ENCODE measurements at regions not wholly inside any gene's neighbourhood (a gene's known extent, or its start where the extent isn't known, plus 50 kb on each side); places are given as distances from the start of the nearest gene placed in this dataset.
"Not testable (repeated sequence)": the region's sequence is repeated elsewhere in the genome, so short reads cannot be mapped to it uniquely, and the experiment has no call there.

GRCh38 chr5:81829242-81829641, 78.3 kb upstream of the SSBP2 start:
- Histone ChIP-seq H3K27ac (ENCODE audit: low read length) (no peak overlapping the region), H3K4me3 (ENCODE audit: low read length) (no peak overlapping the region), H3K4me1 (ENCODE audit: control insufficient read depth, insufficient read depth, low read length) (no peaks in the 10 kb centered on the region), H3K9me3 (ENCODE audit: control insufficient read depth, low read length) (no peaks in the 10 kb centered on the region), H3K27me3 (ENCODE audit: control insufficient read depth, insufficient read depth) (no peaks in the 10 kb centered on the region)
- intact Hi-C loops (cut with DNase I), result no loop called here
- ATAC-seq (no peak), DNase-seq (peak in 1 of 3 donors; percentile 45)
- WGBS, result 69% methylated on average over 5 of the region's 5 CpGs

- intact Hi-C loops (cut with DNase I), result no loop called here
- no peak for ATAC-seq
Observed at GRCh38 chr5:81827500-81827899, 76.6 kb upstream of the SSBP2 start.

GRCh38 chr5:81826128-81826527, 75.2 kb upstream of the SSBP2 start:
- Histone ChIP-seq H3K27ac (ENCODE audit: low read length) (no peak overlapping the region), H3K9me3 (ENCODE audit: control insufficient read depth, low read length) (no peaks in the 10 kb centered on the region), H3K4me1 (ENCODE audit: control insufficient read depth, insufficient read depth, low read length) (no peaks in the 10 kb centered on the region), H3K27me3 (ENCODE audit: control insufficient read depth, insufficient read depth) (no peaks in the 10 kb centered on the region), H3K4me3 (ENCODE audit: low read length) (no peak overlapping the region)
- DNase-seq, result no peak
- intact Hi-C loops (cut with DNase I), result no loop called here
- WGBS, result 54% methylated on average over 2 of the region's 2 CpGs
- ATAC-seq, result no peak

More at GRCh38 chr5:81827500-81827899, 76.6 kb upstream of the SSBP2 start:
- H3K4me1 ChIP-seq (ENCODE audit: control insufficient read depth, insufficient read depth, low read length), result no peaks in the 10 kb centered on the region
- H3K27ac ChIP-seq (ENCODE audit: low read length), result no peak overlapping the region
- no peak for DNase-seq
- H3K27me3 ChIP-seq (ENCODE audit: control insufficient read depth, insufficient read depth), result no peaks in the 10 kb centered on the region
- no peak overlapping the region for H3K4me3 ChIP-seq (ENCODE audit: low read length)
- 90% methylated on average over 1 of the region's 1 CpG for WGBS
- no peaks in the 10 kb centered on the region for H3K9me3 ChIP-seq (ENCODE audit: control insufficient read depth, low read length)

- Histone ChIP-seq H3K4me3 (ENCODE audit: low read length) (no peak overlapping the region), H3K27ac (ENCODE audit: low read length) (no peak overlapping the region), H3K4me1 (ENCODE audit: control insufficient read depth, insufficient read depth, low read length) (no peaks in the 10 kb centered on the region), H3K9me3 (ENCODE audit: control insufficient read depth, low read length) (no peaks in the 10 kb centered on the region), H3K27me3 (ENCODE audit: control insufficient read depth, insufficient read depth) (no peaks in the 10 kb centered on the region)
- intact Hi-C loops (cut with DNase I), result no loop called here
- DNase-seq (peak; percentile 61 to 81 (median 79)), ATAC-seq (peak; percentile 76 to 85)
- 24% methylated on average over 3 of the region's 3 CpGs for WGBS
Observed at GRCh38 chr5:81825237-81825636, 74.3 kb upstream of the SSBP2 start.

- H3K4me1 ChIP-seq (ENCODE audit: control insufficient read depth, insufficient read depth, low read length); H3K4me3 ChIP-seq (ENCODE audit: low read length); H3K9me3 ChIP-seq (ENCODE audit: control insufficient read depth, low read length); H3K27ac ChIP-seq (ENCODE audit: low read length); intact Hi-C loops (cut with DNase I); H3K27me3 ChIP-seq (ENCODE audit: control insufficient read depth, insufficient read depth); ATAC-seq; DNase-seq: not testable (repeated sequence)
- WGBS, result 96% methylated on average over 24 of the region's 24 CpGs
Observed at GRCh38 chr5:81823736-81824135, 72.8 kb upstream of the SSBP2 start.

- intact Hi-C loops (cut with DNase I), result no loop called here
- ATAC-seq (no peak), DNase-seq (no peak)
- WGBS, result 93% methylated on average over 2 of the region's 2 CpGs
- H3K9me3 ChIP-seq (ENCODE audit: control insufficient read depth, low read length), result no peaks in the 10 kb centered on the region
- H3K27ac ChIP-seq (ENCODE audit: low read length), result no peak overlapping the region
- no peaks in the 10 kb centered on the region for H3K4me1 ChIP-seq (ENCODE audit: control insufficient read depth, insufficient read depth, low read length)
- H3K27me3 ChIP-seq (ENCODE audit: control insufficient read depth, insufficient read depth), result no peaks in the 10 kb centered on the region
- no peak overlapping the region for H3K4me3 ChIP-seq (ENCODE audit: low read length)
Observed at GRCh38 chr5:81820863-81821262, 70.0 kb upstream of the SSBP2 start.

- intact Hi-C loops (cut with DNase I), result no loop called here
- DNase-seq (no peak), ATAC-seq (no peak)
- Histone ChIP-seq H3K4me1 (ENCODE audit: control insufficient read depth, insufficient read depth, low read length) (no peaks in the 10 kb centered on the region), H3K27me3 (ENCODE audit: control insufficient read depth, insufficient read depth) (no peaks in the 10 kb centered on the region), H3K9me3 (ENCODE audit: control insufficient read depth, low read length) (no peaks in the 10 kb centered on the region), H3K4me3 (ENCODE audit: low read length) (no peak overlapping the region), H3K27ac (ENCODE audit: low read length) (no peak overlapping the region)
Observed at GRCh38 chr5:81820318-81820636, 69.4 kb upstream of the SSBP2 start.

GRCh38 chr5:81819556-81820317, 68.8 kb upstream of the SSBP2 start:
- ATAC-seq (no peak), DNase-seq (no peak)
- Histone ChIP-seq H3K27me3 (ENCODE audit: control insufficient read depth, insufficient read depth) (no peaks in the 10 kb centered on the region), H3K9me3 (ENCODE audit: control insufficient read depth, low read length) (no peaks in the 10 kb centered on the region), H3K4me1 (ENCODE audit: control insufficient read depth, insufficient read depth, low read length) (no peaks in the 10 kb centered on the region), H3K4me3 (ENCODE audit: low read length) (no peak overlapping the region), H3K27ac (ENCODE audit: low read length) (no peak overlapping the region)
- 85% methylated on average over 6 of the region's 6 CpGs for WGBS
- intact Hi-C loops (cut with DNase I), result no loop called here

GRCh38 chr5:81817980-81818379, 67.1 kb upstream of the SSBP2 start:
- Histone ChIP-seq H3K27me3 (ENCODE audit: control insufficient read depth, insufficient read depth) (no peaks in the 10 kb centered on the region), H3K27ac (ENCODE audit: low read length) (no peak overlapping the region), H3K4me1 (ENCODE audit: control insufficient read depth, insufficient read depth, low read length) (no peaks in the 10 kb centered on the region), H3K9me3 (ENCODE audit: control insufficient read depth, low read length) (no peaks in the 10 kb centered on the region), H3K4me3 (ENCODE audit: low read length) (no peak overlapping the region)
- intact Hi-C loops (cut with DNase I), result no loop called here
- no peak for ATAC-seq
- 73% methylated on average over 5 of the region's 5 CpGs for WGBS
- no peak for DNase-seq

- intact Hi-C loops (cut with DNase I), result no loop called here
Observed at GRCh38 chr5:81817086-81817485, 66.2 kb upstream of the SSBP2 start.

GRCh38 chr5:81815321-81815720, 64.4 kb upstream of the SSBP2 start:
- DNase-seq (no peak), ATAC-seq (no peak)
- H3K27ac ChIP-seq (ENCODE audit: low read length), result no peak overlapping the region
- intact Hi-C loops (cut with DNase I), result no loop called here
- H3K4me3 ChIP-seq (ENCODE audit: low read length), result no peak overlapping the region
- no peaks in the 10 kb centered on the region for H3K9me3 ChIP-seq (ENCODE audit: control insufficient read depth, low read length)
- no peaks in the 10 kb centered on the region for H3K4me1 ChIP-seq (ENCODE audit: control insufficient read depth, insufficient read depth, low read length)
- WGBS, result 90% methylated on average over 3 of the region's 3 CpGs
- no peaks in the 10 kb centered on the region for H3K27me3 ChIP-seq (ENCODE audit: control insufficient read depth, insufficient read depth)

More at GRCh38 chr5:81817086-81817485, 66.2 kb upstream of the SSBP2 start:
- H3K27me3 ChIP-seq (ENCODE audit: control insufficient read depth, insufficient read depth), result no peaks in the 10 kb centered on the region
- no peak overlapping the region for H3K27ac ChIP-seq (ENCODE audit: low read length)
- 90% methylated on average over 3 of the region's 3 CpGs for WGBS
- no peaks in the 10 kb centered on the region for H3K9me3 ChIP-seq (ENCODE audit: control insufficient read depth, low read length)
- DNase-seq, result no peak
- no peak for ATAC-seq
- no peaks in the 10 kb centered on the region for H3K4me1 ChIP-seq (ENCODE audit: control insufficient read depth, insufficient read depth, low read length)
- no peak overlapping the region for H3K4me3 ChIP-seq (ENCODE audit: low read length)

- H3K27ac ChIP-seq (ENCODE audit: low read length), result no peak overlapping the region
- DNase-seq (no peak), ATAC-seq (no peak)
- no peaks in the 10 kb centered on the region for H3K4me1 ChIP-seq (ENCODE audit: control insufficient read depth, insufficient read depth, low read length)
- intact Hi-C loops (cut with DNase I), result no loop called here
- H3K9me3 ChIP-seq (ENCODE audit: control insufficient read depth, low read length), result no peaks in the 10 kb centered on the region
- H3K27me3 ChIP-seq (ENCODE audit: control insufficient read depth, insufficient read depth), result no peaks in the 10 kb centered on the region
- no peak overlapping the region for H3K4me3 ChIP-seq (ENCODE audit: low read length)
Observed at GRCh38 chr5:81808106-81808505, 57.2 kb upstream of the SSBP2 start.
